ENCODE measurements at regions not wholly inside any gene's neighbourhood (a gene's known extent, or its start where the extent isn't known, plus 50 kb on each side); places are given as distances from the start of the nearest gene placed in this dataset.

- FAIRE-seq (no peak), DNase-seq (ENCODE audit: low spot score) (no peak)
Measured at GRCh38 chr4:15270201-15270600, 157.6 kb upstream of the C1QTNF7 start.

GRCh38 chr4:15286041-15286440 is 141.8 kb upstream of the C1QTNF7 start:
- DNase-seq (ENCODE audit: low spot score) (no peak), FAIRE-seq (no peak)

- FAIRE-seq (no peak), DNase-seq (ENCODE audit: low spot score) (no peak)
Measured at GRCh38 chr4:15291122-15291521, 136.7 kb upstream of the C1QTNF7 start.

- no peak for DNase-seq (ENCODE audit: low spot score)
- no peak for FAIRE-seq
Measured at GRCh38 chr4:15293711-15294110, 134.1 kb upstream of the C1QTNF7 start.

GRCh38 chr4:15294202-15294601 is 133.6 kb upstream of the C1QTNF7 start:
- no peak for FAIRE-seq
- DNase-seq (ENCODE audit: low spot score): no peak

GRCh38 chr4:15294832-15295231 is 133.0 kb upstream of the C1QTNF7 start:
- FAIRE-seq (no peak), DNase-seq (ENCODE audit: low spot score) (no peak)

GRCh38 chr4:15295421-15296162 is 132.2 kb upstream of the C1QTNF7 start:
- FAIRE-seq: no peak
- DNase-seq (ENCODE audit: low spot score): no peak

GRCh38 chr4:15297344-15297743 is 130.5 kb upstream of the C1QTNF7 start:
- FAIRE-seq (no peak), DNase-seq (ENCODE audit: low spot score) (no peak)

GRCh38 chr4:15299627-15300026 is 128.2 kb upstream of the C1QTNF7 start:
- no peak for DNase-seq (ENCODE audit: low spot score)
- FAIRE-seq: no peak

GRCh38 chr4:15303052-15303641 is 124.7 kb upstream of the C1QTNF7 start:
- DNase-seq (ENCODE audit: low spot score) (peak; percentile 35), FAIRE-seq (no peak)

GRCh38 chr4:15314974-15315373 is 112.9 kb upstream of the C1QTNF7 start:
- no peak for DNase-seq (ENCODE audit: low spot score)
- no peak for FAIRE-seq

GRCh38 chr4:15317246-15317645 is 110.6 kb upstream of the C1QTNF7 start:
- FAIRE-seq: no peak

GRCh38 chr4:15318621-15319348 is 109.0 kb upstream of the C1QTNF7 start:
- no peak for DNase-seq (ENCODE audit: low spot score)
- no peak for FAIRE-seq

More at GRCh38 chr4:15317246-15317645, 110.6 kb upstream of the C1QTNF7 start:
- no peak for DNase-seq (ENCODE audit: low spot score)

- DNase-seq (ENCODE audit: low spot score) (no peak), FAIRE-seq (no peak)
Measured at GRCh38 chr4:15320121-15320678, 107.6 kb upstream of the C1QTNF7 start.

GRCh38 chr4:15322006-15322405 is 105.8 kb upstream of the C1QTNF7 start:
- FAIRE-seq (no peak), DNase-seq (ENCODE audit: low spot score) (no peak)

GRCh38 chr4:15325987-15326386 is 101.8 kb upstream of the C1QTNF7 start:
- FAIRE-seq (no peak), DNase-seq (ENCODE audit: low spot score) (no peak)

- no peak for DNase-seq (ENCODE audit: low spot score)
- no peak for FAIRE-seq
Measured at GRCh38 chr4:15327311-15328298, 100.2 kb upstream of the C1QTNF7 start.

GRCh38 chr4:15331930-15332329 is 95.9 kb upstream of the C1QTNF7 start:
- no peak for DNase-seq (ENCODE audit: low spot score)
- FAIRE-seq: no peak

GRCh38 chr4:15332377-15332776 is 95.5 kb upstream of the C1QTNF7 start:
- FAIRE-seq: no peak
- DNase-seq (ENCODE audit: low spot score): no peak

GRCh38 chr4:15333692-15334633 is 93.9 kb upstream of the C1QTNF7 start:
- DNase-seq (ENCODE audit: low spot score) (no peak), FAIRE-seq (no peak)

Measured in urothelium cell line (cell line).